Hepatocyte (in vitro differentiated cells): ENCODE measurements at regions not wholly inside any gene's neighbourhood (a gene's known extent, or its start where the extent isn't known, plus 50 kb on each side); places are given as distances from the start of the nearest gene placed in this dataset.

Experiments
- CTCF ChIP-seq: fragments of 200-600 bp; sonication (generic); IDR thresholded peaks from 2 replicates; pipeline ENCODE4 v1.5.1; 2016; ENCODE audit warnings: antibody characterized with exemption, mild to moderate bottlenecking; ENCODE audit not compliant: poor library complexity
- EZH2 ChIP-seq: fragments of 200-600 bp; sonication (generic); IDR thresholded peaks from 2 replicates; pipeline ENCODE4 v1.6.1; 2016; ENCODE audit warnings: antibody characterized with exemption, mild to moderate bottlenecking, borderline replicate concordance

- TF ChIP-seq CTCF: no peak
- TF ChIP-seq EZH2: no peak
Observed at GRCh38 chr20:57821935-57822334, 112.1 kb upstream of the PMEPA1 start.
